ENCODE measurements at regions not wholly inside any gene's neighbourhood (a gene's known extent, or its start where the extent isn't known, plus 50 kb on each side); places are given as distances from the start of the nearest gene placed in this dataset.

GRCh38 chr5:159820692-159821091, 95.6 kb upstream of the ADRA1B start:
- Histone ChIP-seq H3K27me3 (ENCODE audit: insufficient read depth, low read length) (no peaks in the 10 kb centered on the region), H3K27ac (ENCODE audit: low read depth, low read length) (no peak overlapping the region), H3K36me3 (ENCODE audit: insufficient read depth, low read length) (no peaks in the 10 kb centered on the region), H3K4me3 (ENCODE audit: low read length) (no peak overlapping the region), H3K9me3 (ENCODE audit: insufficient read depth, low read depth, low read length) (no peaks in the 10 kb centered on the region), H3K4me1 (ENCODE audit: insufficient read depth, low read length) (peaks cover 6% of the 10 kb centered on the region; the same call in 1 of the 2 replicates), H3K9ac (ENCODE audit: low read depth, low read length) (no peak overlapping the region)
- 93% methylated on average over 3 of the region's 3 CpGs for WGBS

- WGBS = 92% methylated on average over 8 of the region's 9 CpGs
- Histone ChIP-seq H3K27me3 (ENCODE audit: insufficient read depth, low read length) (no peaks in the 10 kb centered on the region), H3K9ac (ENCODE audit: low read depth, low read length) (no peak overlapping the region), H3K27ac (ENCODE audit: low read depth, low read length) (no peak overlapping the region), H3K4me3 (ENCODE audit: low read length) (no peak overlapping the region), H3K36me3 (ENCODE audit: insufficient read depth, low read length) (no peaks in the 10 kb centered on the region), H3K4me1 (ENCODE audit: insufficient read depth, low read length) (no peaks in the 10 kb centered on the region), H3K9me3 (ENCODE audit: insufficient read depth, low read depth, low read length) (no peaks in the 10 kb centered on the region)
These were observed 94.8 kb upstream of the ADRA1B start for GRCh38 chr5:159821461-159821940.

DNA sequence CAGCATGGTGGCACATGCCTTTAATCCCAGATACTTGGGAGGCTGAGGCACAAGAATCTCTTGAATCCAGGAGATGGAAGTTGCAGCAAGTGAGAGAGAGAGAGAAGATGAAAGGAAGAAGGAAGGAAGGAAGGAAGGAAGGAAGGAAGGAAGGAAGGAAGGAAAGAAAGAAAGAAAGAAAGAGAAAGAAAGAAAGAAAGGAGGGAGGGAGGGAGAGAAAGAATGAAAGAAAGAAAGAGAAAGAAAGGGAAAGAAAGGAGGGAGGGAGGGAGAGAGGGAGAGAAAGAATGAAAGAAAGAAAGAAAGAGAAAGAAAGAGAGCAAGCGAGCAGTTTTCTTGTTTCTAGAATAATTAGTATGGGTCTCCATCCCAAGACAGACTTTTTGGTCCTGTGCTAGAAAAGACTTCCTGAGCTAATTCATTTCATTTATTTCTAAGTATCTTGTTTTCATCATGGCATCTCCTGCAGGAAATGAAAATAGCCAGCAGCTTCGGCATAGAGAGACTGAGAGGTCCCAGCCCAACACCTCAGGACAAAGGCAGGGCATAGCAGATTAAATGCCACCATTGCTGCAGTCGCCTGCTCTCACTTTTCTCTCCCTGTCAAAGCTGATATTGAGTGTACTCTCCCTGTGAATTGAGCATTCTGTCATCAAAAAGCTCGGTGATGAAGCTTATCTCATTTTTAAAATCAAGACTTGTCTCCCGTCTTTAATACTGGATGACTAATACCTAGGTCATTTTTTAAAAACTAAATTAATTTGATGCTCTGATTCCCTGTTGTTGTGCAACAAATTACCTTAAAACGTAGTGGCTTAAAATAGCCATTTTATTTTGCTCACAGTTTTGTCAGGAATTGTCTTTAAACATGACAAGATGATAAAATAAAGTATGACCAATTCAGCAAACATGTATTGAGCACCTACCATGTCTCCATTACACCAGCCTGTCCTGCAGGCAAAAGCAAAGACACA, 91.8 kb upstream of the ADRA1B start:
- no peaks in the 10 kb centered on the region for H3K36me3 ChIP-seq (ENCODE audit: insufficient read depth, low read length)
- H3K4me1 ChIP-seq (ENCODE audit: insufficient read depth, low read length) = no peaks in the 10 kb centered on the region
- H3K27me3 ChIP-seq (ENCODE audit: insufficient read depth, low read length) = no peaks in the 10 kb centered on the region
- H3K27ac ChIP-seq (ENCODE audit: low read depth, low read length) = no peak overlapping the region
- no peak overlapping the region for H3K4me3 ChIP-seq (ENCODE audit: low read length)
- H3K9me3 ChIP-seq (ENCODE audit: insufficient read depth, low read depth, low read length) = no peaks in the 10 kb centered on the region
- 88% methylated on average over 6 of the region's 6 CpGs for WGBS
- no peak overlapping the region for H3K9ac ChIP-seq (ENCODE audit: low read depth, low read length)

GRCh38 chr5:159825551-159826051, 90.7 kb upstream of the ADRA1B start:
- no peak overlapping the region for H3K4me3 ChIP-seq (ENCODE audit: low read length)
- no peaks in the 10 kb centered on the region for H3K4me1 ChIP-seq (ENCODE audit: insufficient read depth, low read length)
- no peaks in the 10 kb centered on the region for H3K27me3 ChIP-seq (ENCODE audit: insufficient read depth, low read length)
- no peaks in the 10 kb centered on the region for H3K36me3 ChIP-seq (ENCODE audit: insufficient read depth, low read length)
- H3K9ac ChIP-seq (ENCODE audit: low read depth, low read length) = no peak overlapping the region
- no peak overlapping the region for H3K27ac ChIP-seq (ENCODE audit: low read depth, low read length)
- H3K9me3 ChIP-seq (ENCODE audit: insufficient read depth, low read depth, low read length) = no peaks in the 10 kb centered on the region
- WGBS = 72% methylated on average over 3 of the region's 3 CpGs

DNA sequence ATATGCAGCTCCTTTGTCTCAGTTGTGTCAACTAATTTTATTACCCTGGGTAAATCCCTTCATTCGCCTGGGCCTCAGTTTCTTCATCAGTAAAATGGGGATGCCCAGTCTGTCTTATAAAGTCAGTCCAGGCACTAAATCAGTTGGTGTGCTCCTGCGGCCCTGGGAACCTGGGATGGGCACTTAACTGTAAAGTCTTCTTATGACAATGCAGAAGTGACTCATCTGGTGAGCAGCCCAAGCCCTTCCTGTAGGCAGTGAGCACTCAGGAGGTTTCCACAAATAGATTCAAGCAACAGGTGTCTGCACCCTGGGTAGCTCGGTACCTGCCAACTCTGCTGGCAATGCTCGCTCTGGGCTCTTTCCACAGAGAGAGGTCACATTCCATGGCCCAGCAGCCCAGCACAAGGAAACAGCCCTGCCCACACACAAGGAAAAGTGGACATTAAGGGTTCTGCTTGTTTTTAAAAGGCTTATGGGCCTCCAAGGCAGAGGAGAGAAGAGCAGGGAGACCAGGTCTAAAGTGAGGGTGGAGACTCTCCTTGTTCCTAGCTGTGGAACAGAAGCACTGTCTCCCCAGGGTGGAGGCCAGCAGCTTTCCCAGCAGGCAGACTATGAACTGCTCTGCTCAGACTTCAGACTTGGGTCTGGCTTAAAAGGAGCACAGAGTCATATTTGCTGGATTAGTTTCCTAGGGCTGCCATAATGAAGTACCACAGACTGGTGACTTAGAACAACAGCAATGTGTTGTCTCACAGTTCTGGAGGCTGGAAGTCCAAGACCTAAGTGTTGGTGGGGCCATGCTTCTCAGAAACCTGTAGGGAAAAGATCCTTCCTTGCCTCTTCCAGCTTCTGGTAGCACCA, 89.7 kb upstream of the ADRA1B start:
- Histone ChIP-seq H3K4me1 (ENCODE audit: insufficient read depth, low read length) (no peaks in the 10 kb centered on the region), H3K36me3 (ENCODE audit: insufficient read depth, low read length) (no peaks in the 10 kb centered on the region), H3K9ac (ENCODE audit: low read depth, low read length) (no peak overlapping the region), H3K27ac (ENCODE audit: low read depth, low read length) (no peak overlapping the region), H3K4me3 (ENCODE audit: low read length) (no peak overlapping the region), H3K27me3 (ENCODE audit: insufficient read depth, low read length) (no peaks in the 10 kb centered on the region), H3K9me3 (ENCODE audit: insufficient read depth, low read depth, low read length) (no peaks in the 10 kb centered on the region)
- 90% methylated on average over 4 of the region's 4 CpGs for WGBS

- Histone ChIP-seq H3K27me3 (ENCODE audit: insufficient read depth, low read length) (no peaks in the 10 kb centered on the region), H3K36me3 (ENCODE audit: insufficient read depth, low read length) (no peaks in the 10 kb centered on the region), H3K27ac (ENCODE audit: low read depth, low read length) (no peak overlapping the region), H3K4me1 (ENCODE audit: insufficient read depth, low read length) (no peaks in the 10 kb centered on the region), H3K9me3 (ENCODE audit: insufficient read depth, low read depth, low read length) (no peaks in the 10 kb centered on the region), H3K9ac (ENCODE audit: low read depth, low read length) (no peak overlapping the region), H3K4me3 (ENCODE audit: low read length) (no peak overlapping the region)
- WGBS = 89% methylated on average over 4 of the region's 4 CpGs
These were observed 88.4 kb upstream of the ADRA1B start for GRCh38 chr5:159827861-159828260.

DNA sequence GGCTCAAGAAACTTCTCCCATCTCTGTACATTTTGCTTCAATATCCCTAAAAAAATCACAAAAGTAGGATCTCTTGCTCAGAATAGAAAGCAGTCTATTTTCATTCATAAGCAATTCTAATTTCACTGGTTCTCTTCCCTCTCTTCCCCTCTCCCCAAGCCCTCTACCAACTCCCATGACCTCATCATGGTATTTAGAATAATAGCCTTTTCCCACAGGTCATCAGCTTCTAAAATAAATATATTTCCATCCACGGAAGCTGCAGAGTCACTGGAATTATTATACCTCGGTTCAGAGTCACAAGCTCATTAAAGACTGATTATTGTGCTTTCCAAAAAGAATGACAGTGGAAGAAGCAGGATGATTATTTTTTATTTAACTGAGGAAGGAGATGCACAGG, 84.2 kb upstream of the ADRA1B start:
- no peaks in the 10 kb centered on the region for H3K27me3 ChIP-seq (ENCODE audit: insufficient read depth, low read length)
- no peak overlapping the region for H3K27ac ChIP-seq (ENCODE audit: low read depth, low read length)
- H3K4me1 ChIP-seq (ENCODE audit: insufficient read depth, low read length) = no peaks in the 10 kb centered on the region
- 99% methylated on average over 2 of the region's 2 CpGs for WGBS
- no peak overlapping the region for H3K4me3 ChIP-seq (ENCODE audit: low read length)
- H3K9me3 ChIP-seq (ENCODE audit: insufficient read depth, low read depth, low read length) = no peaks in the 10 kb centered on the region
- no peaks in the 10 kb centered on the region for H3K36me3 ChIP-seq (ENCODE audit: insufficient read depth, low read length)
- H3K9ac ChIP-seq (ENCODE audit: low read depth, low read length) = no peak overlapping the region

DNA sequence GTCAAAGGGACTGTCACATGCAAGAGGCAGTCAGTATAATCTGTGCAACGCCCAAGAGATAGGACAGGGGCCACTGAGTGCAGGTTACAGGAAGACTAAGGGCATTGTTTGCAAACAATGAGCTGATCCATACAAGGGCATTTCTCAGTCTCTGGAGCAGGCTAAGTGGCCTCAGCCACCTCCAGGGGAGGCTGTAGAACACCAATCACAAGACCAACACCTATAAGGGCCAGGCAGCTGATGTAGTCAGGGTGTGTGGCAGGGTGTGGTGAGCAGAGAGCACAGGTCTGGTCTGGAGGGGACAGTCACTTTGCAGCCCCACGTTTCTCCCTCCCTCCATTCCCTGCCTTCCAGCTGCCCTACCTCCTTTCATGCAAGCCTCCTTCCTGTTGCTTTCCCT, 83.2 kb upstream of the ADRA1B start:
- Histone ChIP-seq H3K9me3 (ENCODE audit: insufficient read depth, low read depth, low read length) (no peaks in the 10 kb centered on the region), H3K4me3 (ENCODE audit: low read length) (no peak overlapping the region), H3K9ac (ENCODE audit: low read depth, low read length) (no peak overlapping the region), H3K27ac (ENCODE audit: low read depth, low read length) (no peak overlapping the region), H3K36me3 (ENCODE audit: insufficient read depth, low read length) (no peaks in the 10 kb centered on the region), H3K4me1 (ENCODE audit: insufficient read depth, low read length) (no peaks in the 10 kb centered on the region), H3K27me3 (ENCODE audit: insufficient read depth, low read length) (no peaks in the 10 kb centered on the region)
- 66% methylated on average over 2 of the region's 2 CpGs for WGBS

DNA sequence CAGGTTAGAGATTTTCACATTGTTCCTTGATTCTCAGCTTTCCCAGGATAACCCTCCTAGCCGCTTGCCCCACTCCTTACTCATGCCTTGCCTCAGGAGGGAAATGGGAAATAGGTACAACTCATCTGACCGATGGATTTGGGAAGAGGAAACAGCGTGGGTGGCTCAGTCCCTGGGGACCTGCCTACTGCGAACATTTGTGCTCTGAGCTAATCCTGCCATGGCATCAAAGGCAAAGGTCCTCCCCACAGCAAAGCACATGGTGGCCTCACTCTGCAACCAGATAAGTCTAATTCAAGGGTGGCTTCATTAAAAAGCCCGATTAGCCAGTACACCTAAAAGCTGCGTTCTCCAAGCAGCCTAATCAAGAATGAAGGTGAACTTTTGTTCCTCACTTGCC, 82.4 kb upstream of the ADRA1B start:
- 90% methylated on average over 6 of the region's 6 CpGs for WGBS
- Histone ChIP-seq H3K4me1 (ENCODE audit: insufficient read depth, low read length) (no peaks in the 10 kb centered on the region), H3K9ac (ENCODE audit: low read depth, low read length) (no peak overlapping the region), H3K36me3 (ENCODE audit: insufficient read depth, low read length) (no peaks in the 10 kb centered on the region), H3K27me3 (ENCODE audit: insufficient read depth, low read length) (no peaks in the 10 kb centered on the region), H3K4me3 (ENCODE audit: low read length) (no peak overlapping the region), H3K9me3 (ENCODE audit: insufficient read depth, low read depth, low read length) (no peaks in the 10 kb centered on the region), H3K27ac (ENCODE audit: low read depth, low read length) (no peak overlapping the region)

- Histone ChIP-seq H3K27ac (ENCODE audit: low read depth, low read length) (no peak overlapping the region), H3K27me3 (ENCODE audit: insufficient read depth, low read length) (no peaks in the 10 kb centered on the region), H3K9ac (ENCODE audit: low read depth, low read length) (no peak overlapping the region), H3K36me3 (ENCODE audit: insufficient read depth, low read length) (no peaks in the 10 kb centered on the region), H3K9me3 (ENCODE audit: insufficient read depth, low read depth, low read length) (no peaks in the 10 kb centered on the region), H3K4me1 (ENCODE audit: insufficient read depth, low read length) (no peaks in the 10 kb centered on the region), H3K4me3 (ENCODE audit: low read length) (no peak overlapping the region)
These were observed 80.7 kb upstream of the ADRA1B start for GRCh38 chr5:159835548-159835947.

- Histone ChIP-seq H3K27me3 (ENCODE audit: insufficient read depth, low read length) (no peaks in the 10 kb centered on the region), H3K36me3 (ENCODE audit: insufficient read depth, low read length) (no peaks in the 10 kb centered on the region), H3K4me3 (ENCODE audit: low read length) (no peak overlapping the region), H3K9me3 (ENCODE audit: insufficient read depth, low read depth, low read length) (no peaks in the 10 kb centered on the region), H3K4me1 (ENCODE audit: insufficient read depth, low read length) (no peaks in the 10 kb centered on the region), H3K27ac (ENCODE audit: low read depth, low read length) (no peak overlapping the region), H3K9ac (ENCODE audit: low read depth, low read length) (no peak overlapping the region)
These were observed 79.6 kb upstream of the ADRA1B start for GRCh38 chr5:159836691-159837090.
